ENCODE measurements at regions not wholly inside any gene's neighbourhood (a gene's known extent, or its start where the extent isn't known, plus 50 kb on each side); places are given as distances from the start of the nearest gene placed in this dataset.
"Not testable (repeated sequence)": the region's sequence is repeated elsewhere in the genome, so short reads cannot be mapped to it uniquely, and the experiment has no call there.

- DNase-seq (ENCODE audit: low read depth), result no peak
Measured at GRCh38 chr10:125261491-125262186, 101.3 kb upstream of the CTBP2 start.

DNA sequence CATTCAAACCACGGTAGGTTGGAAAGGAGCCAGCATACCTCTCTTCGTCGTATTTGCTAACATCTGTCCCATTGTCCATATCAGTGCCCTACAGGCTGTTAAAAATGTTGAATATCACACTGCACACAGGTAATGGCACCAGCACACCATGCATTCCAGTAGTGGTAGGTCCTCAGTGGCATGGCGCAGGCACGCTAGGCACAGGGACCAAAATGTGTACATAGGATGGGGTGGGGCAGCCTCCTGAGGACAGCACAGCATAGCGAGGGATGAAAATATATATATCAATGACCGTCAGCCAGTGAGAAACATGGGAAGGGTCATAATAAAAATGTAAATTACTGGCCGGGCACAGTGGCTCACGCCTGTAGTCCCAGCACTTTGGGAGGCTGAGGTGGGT lies 99.9 kb upstream of the CTBP2 start:
- DNase-seq (ENCODE audit: low read depth), result no peak
- no peak for TF ChIP-seq CTCF (conservative IDR thresholded peaks at IDR 0.05; ENCODE audit: low read depth, low read length)
- no peak overlapping the region for H3K4me3 ChIP-seq (ENCODE audit: low read length)

More at GRCh38 chr10:125261491-125262186, 101.3 kb upstream of the CTBP2 start:
- TF ChIP-seq CTCF (conservative IDR thresholded peaks at IDR 0.05; ENCODE audit: low read depth, low read length), result no peak
- no peak overlapping the region for H3K4me3 ChIP-seq (ENCODE audit: low read length)

GRCh38 chr10:125259651-125260050 lies 99.3 kb upstream of the CTBP2 start:
- no peak for DNase-seq (ENCODE audit: low read depth)
- H3K4me3 ChIP-seq (ENCODE audit: low read length), result no peak overlapping the region
- no peak for TF ChIP-seq CTCF (conservative IDR thresholded peaks at IDR 0.05; ENCODE audit: low read depth, low read length)

GRCh38 chr10:125258676-125259075 lies 98.3 kb upstream of the CTBP2 start:
- no peak for DNase-seq (ENCODE audit: low read depth)
- TF ChIP-seq CTCF (conservative IDR thresholded peaks at IDR 0.05; ENCODE audit: low read depth, low read length), result no peak
- no peak overlapping the region for H3K4me3 ChIP-seq (ENCODE audit: low read length)

- no peak for DNase-seq (ENCODE audit: low read depth)
- TF ChIP-seq CTCF (conservative IDR thresholded peaks at IDR 0.05; ENCODE audit: low read depth, low read length), result no peak
- H3K4me3 ChIP-seq (ENCODE audit: low read length), result no peak overlapping the region
Measured at GRCh38 chr10:125257521-125258108, 97.3 kb upstream of the CTBP2 start.

GRCh38 chr10:125256026-125256425 lies 95.7 kb upstream of the CTBP2 start:
- no peak overlapping the region for H3K4me3 ChIP-seq (ENCODE audit: low read length)
- TF ChIP-seq CTCF (conservative IDR thresholded peaks at IDR 0.05; ENCODE audit: low read depth, low read length), result no peak
- DNase-seq (ENCODE audit: low read depth), result no peak

GRCh38 chr10:125252937-125253336 lies 92.6 kb upstream of the CTBP2 start:
- DNase-seq (ENCODE audit: low read depth), result no peak
- TF ChIP-seq CTCF (conservative IDR thresholded peaks at IDR 0.05; ENCODE audit: low read depth, low read length), result no peak
- H3K4me3 ChIP-seq (ENCODE audit: low read length), result no peak overlapping the region

GRCh38 chr10:125250834-125251233 lies 90.5 kb upstream of the CTBP2 start:
- not testable (repeated sequence) for DNase-seq (ENCODE audit: low read depth); H3K4me3 ChIP-seq (ENCODE audit: low read length)
